Keratinocyte (primary cell): ENCODE measurements at regions not wholly inside any gene's neighbourhood (a gene's known extent, or its start where the extent isn't known, plus 50 kb on each side); places are given as distances from the start of the nearest gene placed in this dataset.

Source experiments
- DNase-seq: peaks from one replicate; pipeline ENCODE4 v3.0.0-alpha.2; 2011; ENCODE audit warnings: low read depth, missing footprints, low spot score
- FAIRE-seq: peaks from 2 replicates; lab custom pipeline; 2011; peaks lifted over from hg19 to GRCh38; lab: Jason Lieb, UNC
- H2AFZ ChIP-seq: 2 replicates; pipeline ENCODE4 v1.6.0; 2012; ENCODE audit warnings: low read length, control low read depth, inconsistent platforms; ENCODE audit not compliant: control insufficient read depth
- H3K27ac ChIP-seq: 2 replicates; pipeline ENCODE4 v1.5.1; 2011; ENCODE audit warnings: low read length; ENCODE audit not compliant: control insufficient read depth, insufficient read depth
- H3K27me3 ChIP-seq: 3 replicates; pipeline ENCODE4 v1.6.0; 2011; ENCODE audit warnings: low read length; ENCODE audit not compliant: control insufficient read depth, insufficient read depth; ENCODE audit errors: extremely low read depth
- H3K36me3 ChIP-seq, 2 experiments: 2 replicates in 1 of 2; 3 replicates in 1 of 2; pipeline ENCODE4 v1.5.1; 2011; ENCODE audit warnings: low read length in 2 of 2, mild to moderate bottlenecking in 1 of 2; ENCODE audit not compliant: control insufficient read depth in 2 of 2, insufficient read depth in 2 of 2; ENCODE audit errors: extremely low read depth in 1 of 2
- H3K4me1 ChIP-seq: 3 replicates; pipeline ENCODE4 v1.5.1; 2011; ENCODE audit warnings: low read length; ENCODE audit not compliant: control insufficient read depth, insufficient read depth; ENCODE audit errors: extremely low read depth
- H3K4me2 ChIP-seq: 3 replicates; pipeline ENCODE4 v1.6.0; 2011; ENCODE audit warnings: low read depth, low read length; ENCODE audit not compliant: control insufficient read depth, insufficient read depth; ENCODE audit errors: extremely low read depth
- H3K4me3 ChIP-seq, 3 experiments: fragments of 200-600 bp in 1 of 3; sonication (generic) in 1 of 3; 2 replicates in 2 of 3; 3 replicates in 1 of 3; pipeline ENCODE4 v1.5.1; 2011 to 2016; ENCODE audit warnings: low read length in 3 of 3, mild to moderate bottlenecking in 3 of 3, control low read depth in 2 of 3, inconsistent platforms in 1 of 3, low read depth in 1 of 3, mixed read lengths in 1 of 3, mixed run types in 1 of 3, moderate library complexity in 1 of 3; ENCODE audit not compliant: control insufficient read depth in 2 of 3, insufficient read depth in 2 of 3; ENCODE audit errors: extremely low read depth in 1 of 3
- H3K79me2 ChIP-seq: 2 replicates; pipeline ENCODE4 v1.6.0; 2012; ENCODE audit warnings: low read length; ENCODE audit not compliant: control insufficient read depth, insufficient read depth
- H3K9ac ChIP-seq: 3 replicates; pipeline ENCODE4 v1.6.0; 2011; ENCODE audit warnings: low read length; ENCODE audit not compliant: control insufficient read depth, insufficient read depth; ENCODE audit errors: extremely low read depth
- H3K9me1 ChIP-seq: 3 replicates; pipeline ENCODE4 v1.6.0; 2011; ENCODE audit warnings: low read length; ENCODE audit not compliant: control insufficient read depth, insufficient read depth; ENCODE audit errors: extremely low read depth
- H3K9me3 ChIP-seq: 2 replicates; pipeline ENCODE4 v1.5.1; 2012; ENCODE audit warnings: low read depth, low read length; ENCODE audit not compliant: control insufficient read depth
- H4K20me1 ChIP-seq: 3 replicates; pipeline ENCODE4 v1.6.0; 2011; ENCODE audit warnings: low read length; ENCODE audit not compliant: control insufficient read depth, insufficient read depth; ENCODE audit errors: extremely low read depth
- CTCF ChIP-seq, 3 experiments: IDR thresholded peaks in 1 of 3; conservative IDR thresholded peaks in 1 of 3; optimal IDR thresholded peaks in 1 of 3; 2 replicates in 2 of 3; 3 replicates in 1 of 3; pipeline versions ENCODE3 to v1.5.1; 2011; ENCODE audit warnings: low read length in 3 of 3, mild to moderate bottlenecking in 3 of 3, moderate library complexity in 2 of 3, control low read depth in 1 of 3, inconsistent platforms in 1 of 3; ENCODE audit not compliant: insufficient read depth in 2 of 3; ENCODE audit errors: extremely low read depth in 1 of 3
- EZH2 ChIP-seq: IDR thresholded peaks from one replicate; pipeline ENCODE4 v1.6.1; 2012; ENCODE audit warnings: inconsistent platforms, mild to moderate bottlenecking, low read length, moderate library complexity
- dilution Hi-C: fragments of 300-500 bp; cut with MboI; formaldehyde crosslinking; loops from one replicate; pipeline ENCODE4 v1.7.0; 2020; ENCODE audit warnings: low sequenced_read_pairs; ENCODE audit not compliant: extremely low pct_ligation_motif_present

GRCh38 chr5:174998131-174998730 lies 273.8 kb downstream of the MSX2 start:
- no peak overlapping the region for H2AFZ ChIP-seq
- TF ChIP-seq EZH2 (no peak), CTCF (optimal IDR thresholded peaks at IDR 0.05 in 1 of 3, IDR thresholded peaks at IDR 0.05 in 1 of 3, conservative IDR thresholded peaks at IDR 0.05 in 1 of 3; ENCODE audit: extremely low read depth in 1 of 3, insufficient read depth in 2 of 3, low read length in 3 of 3) (no peak)
- no peaks in the 10 kb centered on the region for H3K79me2 ChIP-seq
- no peaks in the 10 kb centered on the region for H3K9me3 ChIP-seq
- dilution Hi-C loops, result no loop called here
- no peaks in the 10 kb centered on the region for H4K20me1 ChIP-seq
- no peaks in the 10 kb centered on the region for H3K36me3 ChIP-seq
- FAIRE-seq (no peak), DNase-seq (no peak)
- H3K27ac ChIP-seq, result no peak overlapping the region
- H3K4me3 ChIP-seq, result no peak overlapping the region
- no peaks in the 10 kb centered on the region for H3K27me3 ChIP-seq
- H3K9ac ChIP-seq, result no peak overlapping the region
- no peaks in the 10 kb centered on the region for H3K9me1 ChIP-seq
- no peak overlapping the region for H3K4me2 ChIP-seq
- H3K4me1 ChIP-seq, result no peaks in the 10 kb centered on the region

DNA sequence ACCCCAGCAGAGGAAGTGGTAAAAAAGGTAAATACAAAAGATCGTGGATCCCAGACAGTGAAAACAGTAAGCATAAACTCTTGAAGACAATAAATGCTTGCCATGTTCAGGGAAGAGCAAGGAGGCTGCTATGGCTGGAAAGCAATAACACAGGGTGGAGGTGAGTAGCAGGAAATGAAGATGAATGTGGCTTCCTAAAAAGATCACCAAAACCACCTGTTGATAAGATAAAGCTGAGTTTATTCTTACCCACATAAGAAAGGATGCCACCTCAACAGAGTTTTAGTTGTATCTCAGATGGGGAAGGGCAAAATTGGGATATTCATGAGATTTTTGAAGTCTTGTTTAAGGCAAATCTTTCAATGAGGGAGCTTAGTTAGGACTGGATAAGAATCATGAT lies 273.3 kb downstream of the MSX2 start:
- no peak for DNase-seq
- Histone ChIP-seq H3K79me2 (no peaks in the 10 kb centered on the region), H3K27ac (no peak overlapping the region), H3K4me2 (no peak overlapping the region), H3K4me1 (no peaks in the 10 kb centered on the region), H3K27me3 (no peaks in the 10 kb centered on the region), H4K20me1 (no peaks in the 10 kb centered on the region), H3K9me1 (no peaks in the 10 kb centered on the region), H3K9ac (no peak overlapping the region), H2AFZ (no peak overlapping the region), H3K36me3 (no peaks in the 10 kb centered on the region), H3K9me3 (no peaks in the 10 kb centered on the region), H3K4me3 (no peak overlapping the region)
- no peak for FAIRE-seq
- TF ChIP-seq CTCF (optimal IDR thresholded peaks at IDR 0.05 in 1 of 3, IDR thresholded peaks at IDR 0.05 in 1 of 3, conservative IDR thresholded peaks at IDR 0.05 in 1 of 3; ENCODE audit: extremely low read depth in 1 of 3, insufficient read depth in 2 of 3, low read length in 3 of 3) (no peak), EZH2 (no peak)
- dilution Hi-C loops, result no loop called here
